ENCODE measurements at regions not wholly inside any gene's neighbourhood (a gene's known extent, or its start where the extent isn't known, plus 50 kb on each side); places are given as distances from the start of the nearest gene placed in this dataset.

DNA sequence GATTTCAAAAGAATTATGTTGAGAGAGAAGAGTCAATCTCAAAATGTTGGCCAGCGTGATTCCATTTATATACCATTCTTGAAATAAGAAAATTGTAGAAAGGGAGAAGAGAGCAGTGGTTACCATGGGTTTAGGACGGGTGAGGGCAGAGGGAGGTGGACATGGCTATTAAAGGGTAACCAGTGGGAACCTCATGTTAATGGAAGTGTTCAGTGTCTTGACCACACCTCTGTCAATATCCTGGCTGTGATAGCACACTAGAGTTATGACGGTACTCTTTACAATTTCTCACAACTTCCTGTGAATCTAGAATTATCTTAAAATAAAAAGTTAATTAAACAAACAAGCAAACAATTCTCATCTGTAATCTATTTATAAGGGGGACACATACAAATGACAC, 821.2 kb downstream of the VRK1 start:
- no peak overlapping the region for H3K27ac ChIP-seq
- TF ChIP-seq ZFX (IDR thresholded peaks at IDR 0.05; ENCODE audit: borderline replicate concordance), result no peak

DNA sequence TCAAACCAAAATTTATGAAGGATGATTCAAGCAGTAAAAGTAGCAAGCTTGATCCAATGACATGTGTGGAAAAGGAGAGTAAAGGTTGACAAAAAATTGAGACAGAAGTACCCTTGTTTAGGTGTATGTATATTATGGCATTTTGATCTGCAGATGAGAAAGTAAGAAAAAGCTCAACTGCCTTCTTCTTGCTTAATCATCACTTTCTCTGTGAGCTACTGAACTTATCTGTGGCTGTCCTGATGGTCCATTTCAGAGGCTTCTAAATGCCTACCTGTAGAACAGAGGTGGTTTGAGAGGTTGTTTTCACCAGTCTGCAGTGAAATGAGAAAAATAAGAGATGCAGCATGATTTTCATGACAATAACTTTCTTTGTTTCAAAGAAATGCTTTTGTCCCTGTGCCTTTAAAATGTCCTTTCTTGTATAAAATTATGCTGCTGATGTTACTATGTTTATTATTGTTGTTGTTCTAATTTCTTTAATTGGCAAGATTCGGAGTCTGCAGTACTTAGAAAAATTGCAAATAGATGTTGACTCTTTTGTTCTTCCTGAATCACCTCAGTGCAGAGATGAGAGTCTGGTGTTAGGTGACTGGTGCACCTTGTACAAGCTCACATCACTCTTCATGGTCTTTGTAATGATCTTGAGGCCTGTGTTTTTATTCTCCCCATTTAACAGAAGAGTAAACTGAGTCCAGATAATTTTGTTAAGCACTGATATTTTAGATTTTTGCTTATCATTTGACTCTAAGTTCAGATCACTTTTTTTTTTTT, 821.9 kb downstream of the VRK1 start:
- no peak overlapping the region for H3K27ac ChIP-seq
- no peak for TF ChIP-seq ZFX (IDR thresholded peaks at IDR 0.05; ENCODE audit: borderline replicate concordance)
- TF ChIP-seq, protein P1, sequence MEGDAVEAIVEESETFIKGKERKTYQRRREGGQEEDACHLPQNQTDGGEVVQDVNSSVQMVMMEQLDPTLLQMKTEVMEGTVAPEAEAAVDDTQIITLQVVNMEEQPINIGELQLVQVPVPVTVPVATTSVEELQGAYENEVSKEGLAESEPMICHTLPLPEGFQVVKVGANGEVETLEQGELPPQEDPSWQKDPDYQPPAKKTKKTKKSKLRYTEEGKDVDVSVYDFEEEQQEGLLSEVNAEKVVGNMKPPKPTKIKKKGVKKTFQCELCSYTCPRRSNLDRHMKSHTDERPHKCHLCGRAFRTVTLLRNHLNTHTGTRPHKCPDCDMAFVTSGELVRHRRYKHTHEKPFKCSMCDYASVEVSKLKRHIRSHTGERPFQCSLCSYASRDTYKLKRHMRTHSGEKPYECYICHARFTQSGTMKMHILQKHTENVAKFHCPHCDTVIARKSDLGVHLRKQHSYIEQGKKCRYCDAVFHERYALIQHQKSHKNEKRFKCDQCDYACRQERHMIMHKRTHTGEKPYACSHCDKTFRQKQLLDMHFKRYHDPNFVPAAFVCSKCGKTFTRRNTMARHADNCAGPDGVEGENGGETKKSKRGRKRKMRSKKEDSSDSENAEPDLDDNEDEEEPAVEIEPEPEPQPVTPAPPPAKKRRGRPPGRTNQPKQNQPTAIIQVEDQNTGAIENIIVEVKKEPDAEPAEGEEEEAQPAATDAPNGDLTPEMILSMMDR (IDR thresholded peaks at IDR 0.05), result no peak

DNA sequence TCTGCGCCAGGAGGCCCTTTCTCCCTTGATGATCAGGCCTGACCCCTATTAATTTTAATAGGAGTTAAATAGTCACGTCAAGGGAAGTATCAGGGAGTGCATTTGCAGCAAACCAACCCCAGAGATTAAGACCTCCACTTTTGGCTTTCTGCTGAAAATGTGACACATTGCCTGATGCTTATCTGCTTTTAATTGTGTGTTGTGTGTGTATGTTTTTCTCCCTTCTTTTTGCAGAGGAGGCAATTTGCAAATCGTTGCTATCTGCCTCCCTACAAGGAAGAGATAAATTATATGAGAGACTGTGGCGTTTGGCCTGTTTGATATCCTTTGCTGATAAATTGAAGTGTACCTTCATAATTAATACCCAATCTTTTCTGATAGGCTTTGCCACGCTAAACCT, 822.9 kb downstream of the VRK1 start:
- TF ChIP-seq, protein P1 (IDR thresholded peaks at IDR 0.05), result no peak
- TF ChIP-seq ZFX (IDR thresholded peaks at IDR 0.05; ENCODE audit: borderline replicate concordance), result no peak
- no peak overlapping the region for H3K27ac ChIP-seq

DNA sequence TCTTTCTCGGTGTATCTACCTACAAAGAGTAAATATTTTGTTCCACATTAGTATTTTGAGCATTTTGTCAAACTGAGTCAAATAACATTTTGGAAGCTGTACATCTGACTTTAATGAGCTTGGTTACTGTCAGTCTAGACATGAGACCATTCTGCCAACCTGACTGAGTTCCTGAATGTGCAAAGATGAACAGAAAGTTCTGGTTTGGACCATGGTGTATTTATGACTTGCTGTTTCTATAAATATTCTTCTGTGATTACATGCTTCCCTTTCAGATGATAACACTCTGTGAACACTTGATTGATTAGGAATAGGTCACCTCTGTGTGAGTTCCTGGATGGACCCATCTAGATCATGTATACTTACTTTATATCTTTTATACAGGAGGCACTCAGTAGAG, 827.8 kb downstream of the VRK1 start:
- H3K27ac ChIP-seq, result no peak overlapping the region
- no peak for TF ChIP-seq ZFX (IDR thresholded peaks at IDR 0.05; ENCODE audit: borderline replicate concordance)
- TF ChIP-seq, protein P1 (IDR thresholded peaks at IDR 0.05), result no peak

DNA sequence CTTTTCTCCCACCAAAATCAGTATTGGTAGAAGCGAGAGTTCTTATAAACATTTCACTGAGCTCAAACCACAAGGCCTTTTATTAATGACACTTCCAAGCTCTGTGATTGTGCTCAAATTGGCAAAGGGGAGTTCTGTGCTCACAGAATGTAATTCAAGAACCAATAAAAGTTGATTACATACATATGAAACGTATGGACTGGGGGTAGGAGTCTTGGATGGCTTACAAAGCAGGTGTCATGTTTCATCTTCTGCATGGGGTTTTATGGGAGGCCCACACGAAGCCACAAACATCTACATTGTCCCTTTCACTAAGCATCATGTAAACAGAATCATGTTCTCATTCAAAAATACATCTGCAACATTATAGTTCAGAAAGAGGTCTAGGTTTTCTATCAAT, 828.3 kb downstream of the VRK1 start:
- no peak overlapping the region for H3K27ac ChIP-seq
- no peak for TF ChIP-seq ZFX (IDR thresholded peaks at IDR 0.05; ENCODE audit: borderline replicate concordance)
- TF ChIP-seq, protein P1 (IDR thresholded peaks at IDR 0.05), result no peak

DNA sequence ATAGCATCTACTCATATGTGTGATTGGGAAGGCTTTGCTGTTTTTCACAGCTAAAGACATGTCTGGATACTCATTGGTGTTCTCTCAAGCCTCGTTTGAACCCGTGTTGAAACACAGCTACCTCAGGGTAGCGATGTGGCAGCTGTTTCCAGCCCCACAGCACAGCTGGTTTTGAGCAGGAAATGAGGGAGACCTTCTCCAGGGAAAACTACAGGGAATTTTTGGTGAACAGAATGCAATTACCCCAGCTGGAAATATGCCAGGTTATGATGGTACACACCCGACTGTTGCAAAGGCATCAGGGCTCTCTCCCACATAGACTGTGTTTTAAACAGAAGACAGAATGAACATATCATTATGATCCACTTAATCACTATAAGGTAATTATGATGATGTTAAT, 828.9 kb downstream of the VRK1 start:
- H3K27ac ChIP-seq, result no peak overlapping the region
- TF ChIP-seq, protein P1 (IDR thresholded peaks at IDR 0.05), result no peak
- no peak for TF ChIP-seq ZFX (IDR thresholded peaks at IDR 0.05; ENCODE audit: borderline replicate concordance)

DNA sequence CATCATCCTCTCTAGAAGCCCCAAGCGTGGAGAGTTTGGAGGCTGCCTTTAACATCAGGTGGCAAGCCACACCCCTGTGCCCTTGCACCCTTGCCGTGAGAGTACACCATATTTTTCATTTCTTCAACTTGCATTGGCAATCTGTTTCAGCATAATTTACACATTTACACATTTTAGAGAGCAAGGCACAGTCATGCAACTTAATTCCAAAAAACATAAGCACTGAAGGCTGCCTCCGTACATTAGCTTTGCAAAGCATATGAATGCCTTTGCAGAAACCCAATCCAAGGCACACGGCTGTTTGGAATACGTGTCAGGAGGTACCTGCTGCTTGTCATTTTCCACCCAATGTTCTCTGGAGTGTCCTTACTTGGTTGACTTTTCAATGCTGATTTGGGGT, 833.1 kb downstream of the VRK1 start:
- TF ChIP-seq, protein P1 (IDR thresholded peaks at IDR 0.05), result no peak
- TF ChIP-seq ZFX (IDR thresholded peaks at IDR 0.05; ENCODE audit: borderline replicate concordance), result no peak
- no peak overlapping the region for H3K27ac ChIP-seq
